ENCODE measurements at regions not wholly inside any gene's neighbourhood (a gene's known extent, or its start where the extent isn't known, plus 50 kb on each side); places are given as distances from the start of the nearest gene placed in this dataset.

- CTCF ChIA-PET (ENCODE audit: partially characterized antibody) = no interaction called here
- Histone ChIP-seq H3K4me1 (ENCODE audit: insufficient read depth, low read length) (no peaks in the 10 kb centered on the region), H3K27ac (ENCODE audit: low read depth, low read length) (no peak overlapping the region), H3K9me3 (ENCODE audit: control insufficient read depth in 1 of 2, low read length in 2 of 2) (no peaks in the 10 kb centered on the region), H3K36me3 (ENCODE audit: insufficient read depth, low read length) (no peaks in the 10 kb centered on the region), H3K4me3 (ENCODE audit: low read length in 2 of 2) (no peak overlapping the region), H3K27me3 (ENCODE audit: insufficient read depth, low read length) (no peaks in the 10 kb centered on the region)
- no peak for DNase-seq
- Mint-ChIP-seq H3K36me3 (no peaks in the 10 kb centered on the region), H3K9me3 (peaks cover 4 to 25% (median 12%) of the 10 kb centered on the region in 8 donors), H3K4me1 (no peaks in the 10 kb centered on the region), H3K27ac (no peak overlapping the region), H3K27me3 (no peaks in the 10 kb centered on the region), H3K4me3 (no peak overlapping the region)
- POLR2A ChIA-PET (ENCODE audit: partially characterized antibody) = no interaction called here
- intact Hi-C loops (cut with micrococcal nuclease) = no loop called here
Measured at GRCh38 chr7:52463341-52463740, 572.1 kb upstream of the POM121L12 start.

GRCh38 chr7:52462474-52462873 is 573.0 kb upstream of the POM121L12 start:
- CTCF ChIA-PET (ENCODE audit: partially characterized antibody) = no interaction called here
- peaks cover 4 to 23% (median 14%) of the 10 kb centered on the region in 8 donors for H3K9me3 Mint-ChIP-seq

DNA sequence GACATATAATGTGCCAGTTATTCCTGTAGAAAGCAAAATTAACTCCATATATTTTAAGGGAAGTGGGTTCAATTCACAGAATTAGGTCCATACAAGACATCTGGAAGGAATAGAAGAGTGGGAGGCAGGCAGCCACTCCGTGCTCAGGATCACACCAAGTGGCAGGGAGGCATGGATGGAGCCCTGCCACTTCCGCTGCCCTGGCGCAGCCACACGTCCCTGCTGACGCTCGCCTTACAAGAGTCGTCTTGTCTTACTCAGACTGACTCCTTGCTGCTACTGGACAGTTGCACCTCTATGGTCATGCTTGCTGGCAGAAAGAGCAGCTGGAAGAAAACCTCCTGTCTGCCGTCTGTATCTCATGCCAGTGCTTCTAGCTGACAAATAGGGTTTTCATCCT is 579.9 kb upstream of the POM121L12 start:
- H3K4me3 Mint-ChIP-seq = no peak overlapping the region
- ChIA-PET POLR2A (ENCODE audit: partially characterized antibody) (no interaction called here), CTCF (ENCODE audit: partially characterized antibody) (no interaction called here)
- no peaks in the 10 kb centered on the region for H3K27me3 Mint-ChIP-seq
- DNase-seq = no peak
- Histone ChIP-seq H3K27me3 (ENCODE audit: insufficient read depth, low read length) (no peaks in the 10 kb centered on the region), H3K4me1 (ENCODE audit: insufficient read depth, low read length) (no peaks in the 10 kb centered on the region), H3K27ac (ENCODE audit: low read depth, low read length) (no peak overlapping the region), H3K9me3 (ENCODE audit: control insufficient read depth in 1 of 2, low read length in 2 of 2) (peaks cover 0 to 3% of the 10 kb centered on the region in 2 donors), H3K4me3 (ENCODE audit: low read length in 2 of 2) (no peak overlapping the region), H3K36me3 (ENCODE audit: insufficient read depth, low read length) (no peaks in the 10 kb centered on the region)
- H3K36me3 Mint-ChIP-seq = no peaks in the 10 kb centered on the region
- intact Hi-C loops (cut with micrococcal nuclease) = no loop called here
- H3K9me3 Mint-ChIP-seq = peaks cover 4 to 39% (median 25%) of the 10 kb centered on the region in 8 donors
- H3K4me1 Mint-ChIP-seq = no peaks in the 10 kb centered on the region
- H3K27ac Mint-ChIP-seq = no peak overlapping the region

More at GRCh38 chr7:52462474-52462873, 573.0 kb upstream of the POM121L12 start:
- H3K4me1 ChIP-seq (ENCODE audit: insufficient read depth, low read length) = no peaks in the 10 kb centered on the region
- Mint-ChIP-seq H3K4me1 (no peaks in the 10 kb centered on the region), H3K27me3 (no peaks in the 10 kb centered on the region), H3K4me3 (no peak overlapping the region), H3K36me3 (no peaks in the 10 kb centered on the region), H3K27ac (no peak overlapping the region)
- no peaks in the 10 kb centered on the region for H3K27me3 ChIP-seq (ENCODE audit: insufficient read depth, low read length)
- no peak for DNase-seq
- H3K4me3 ChIP-seq (ENCODE audit: low read length in 2 of 2) = no peak overlapping the region
- no peaks in the 10 kb centered on the region for H3K9me3 ChIP-seq (ENCODE audit: control insufficient read depth in 1 of 2, low read length in 2 of 2)
- H3K27ac ChIP-seq (ENCODE audit: low read depth, low read length) = no peak overlapping the region
- H3K36me3 ChIP-seq (ENCODE audit: insufficient read depth, low read length) = no peaks in the 10 kb centered on the region
- POLR2A ChIA-PET (ENCODE audit: partially characterized antibody) = no interaction called here
- intact Hi-C loops (cut with micrococcal nuclease) = no loop called here

DNA sequence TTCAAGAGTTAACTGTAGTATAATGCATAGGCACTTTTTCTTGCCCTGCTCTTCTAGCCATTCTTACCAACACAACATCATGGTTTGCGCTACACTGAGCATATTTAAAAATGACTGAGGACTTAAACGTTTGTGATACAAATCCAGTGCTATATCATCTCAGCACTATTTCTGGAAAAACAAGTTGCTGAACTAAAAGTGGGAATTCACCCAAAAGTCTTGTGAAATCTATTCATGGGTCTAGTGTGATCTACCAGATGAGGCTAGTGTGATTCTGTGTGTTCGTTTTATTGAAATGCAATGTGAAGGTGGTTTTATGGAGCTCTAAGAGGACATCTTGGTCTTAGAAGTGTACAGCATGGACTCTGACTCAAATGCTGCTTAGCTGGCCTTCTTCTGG is 584.6 kb upstream of the POM121L12 start:
- Mint-ChIP-seq H3K27me3 (no peaks in the 10 kb centered on the region), H3K36me3 (no peaks in the 10 kb centered on the region), H3K4me1 (no peaks in the 10 kb centered on the region), H3K4me3 (no peak overlapping the region), H3K9me3 (peaks cover 4 to 48% (median 28%) of the 10 kb centered on the region in 8 donors), H3K27ac (peak overlapping the region in 1 of 7 donors; percentile 8)
- POLR2A ChIA-PET (ENCODE audit: partially characterized antibody) = interaction anchor here (0.6 kb wide), 1 partner anchor 1120 kb away, joined by 4 read pairs; no protein-coding TSS in a partner anchor
- Histone ChIP-seq H3K27ac (ENCODE audit: low read depth, low read length) (no peak overlapping the region), H3K4me3 (ENCODE audit: low read length in 2 of 2) (no peak overlapping the region), H3K9me3 (ENCODE audit: control insufficient read depth in 1 of 2, low read length in 2 of 2) (no peaks in the 10 kb centered on the region), H3K36me3 (ENCODE audit: insufficient read depth, low read length) (no peaks in the 10 kb centered on the region), H3K4me1 (ENCODE audit: insufficient read depth, low read length) (no peaks in the 10 kb centered on the region), H3K27me3 (ENCODE audit: insufficient read depth, low read length) (no peaks in the 10 kb centered on the region)
- intact Hi-C loops (cut with micrococcal nuclease) = no loop called here
- CTCF ChIA-PET (ENCODE audit: partially characterized antibody) = no interaction called here
- DNase-seq = no peak

DNA sequence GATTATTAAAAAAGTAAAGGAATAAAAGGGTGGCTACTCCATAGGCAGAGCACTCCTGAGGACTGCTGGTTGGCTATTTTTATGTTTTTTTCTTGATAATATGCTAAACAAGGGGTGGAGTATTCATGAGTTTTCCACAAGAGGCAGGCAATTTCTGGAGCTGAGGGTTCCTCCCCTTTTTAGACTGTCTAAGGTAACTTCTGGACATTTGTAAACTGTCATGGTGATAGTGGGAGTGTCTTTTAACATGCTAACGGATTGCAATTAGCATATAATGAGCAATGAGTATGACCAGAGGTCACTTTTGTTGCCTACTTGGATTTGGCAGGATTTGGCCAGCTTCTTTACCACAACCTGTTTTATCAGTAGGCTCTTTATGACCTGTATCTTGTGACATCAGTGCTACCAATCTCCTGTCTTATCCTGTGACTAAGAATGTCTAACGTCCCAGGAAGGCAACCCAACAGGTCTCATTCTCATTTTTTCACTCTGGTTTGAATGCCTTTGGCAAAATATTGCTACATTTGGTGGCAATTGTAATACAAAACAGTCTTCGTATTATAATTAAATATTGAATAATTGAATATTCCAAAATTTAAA is 587.8 kb upstream of the POM121L12 start:
- POLR2A ChIA-PET (ENCODE audit: partially characterized antibody) = no interaction called here
- CTCF ChIA-PET (ENCODE audit: partially characterized antibody) = no interaction called here
- H3K4me1 Mint-ChIP-seq = no peaks in the 10 kb centered on the region
- no peaks in the 10 kb centered on the region for H3K27me3 ChIP-seq (ENCODE audit: insufficient read depth, low read length)
- intact Hi-C loops (cut with micrococcal nuclease) = no loop called here
- no peaks in the 10 kb centered on the region for H3K4me1 ChIP-seq (ENCODE audit: insufficient read depth, low read length)
- no peak overlapping the region for H3K4me3 Mint-ChIP-seq
- H3K36me3 Mint-ChIP-seq = no peaks in the 10 kb centered on the region
- peaks cover 8 to 40% (median 31%) of the 10 kb centered on the region in 8 donors for H3K9me3 Mint-ChIP-seq
- no peak overlapping the region for H3K4me3 ChIP-seq (ENCODE audit: low read length in 2 of 2)
- no peaks in the 10 kb centered on the region for H3K36me3 ChIP-seq (ENCODE audit: insufficient read depth, low read length)
- H3K27ac Mint-ChIP-seq = no peak overlapping the region
- no peaks in the 10 kb centered on the region for H3K9me3 ChIP-seq (ENCODE audit: control insufficient read depth in 1 of 2, low read length in 2 of 2)
- H3K27me3 Mint-ChIP-seq = no peaks in the 10 kb centered on the region
- no peak for DNase-seq
- no peak overlapping the region for H3K27ac ChIP-seq (ENCODE audit: low read depth, low read length)

GRCh38 chr7:52436278-52436677 is 599.2 kb upstream of the POM121L12 start:
- Mint-ChIP-seq H3K4me3 (no peak overlapping the region), H3K27me3 (no peaks in the 10 kb centered on the region), H3K4me1 (no peaks in the 10 kb centered on the region), H3K9me3 (peaks cover 0 to 15% (median 4%) of the 10 kb centered on the region in 8 donors), H3K27ac (no peak overlapping the region), H3K36me3 (no peaks in the 10 kb centered on the region)
- no peak for DNase-seq
- no peaks in the 10 kb centered on the region for H3K27me3 ChIP-seq (ENCODE audit: insufficient read depth, low read length)
- no peaks in the 10 kb centered on the region for H3K9me3 ChIP-seq (ENCODE audit: control insufficient read depth in 1 of 2, low read length in 2 of 2)
- no peaks in the 10 kb centered on the region for H3K4me1 ChIP-seq (ENCODE audit: insufficient read depth, low read length)
- ChIA-PET POLR2A (ENCODE audit: partially characterized antibody) (no interaction called here), CTCF (ENCODE audit: partially characterized antibody) (no interaction called here)
- intact Hi-C loops (cut with micrococcal nuclease) = no loop called here
- no peaks in the 10 kb centered on the region for H3K36me3 ChIP-seq (ENCODE audit: insufficient read depth, low read length)
- H3K4me3 ChIP-seq (ENCODE audit: low read length in 2 of 2) = no peak overlapping the region
- no peak overlapping the region for H3K27ac ChIP-seq (ENCODE audit: low read depth, low read length)

DNA sequence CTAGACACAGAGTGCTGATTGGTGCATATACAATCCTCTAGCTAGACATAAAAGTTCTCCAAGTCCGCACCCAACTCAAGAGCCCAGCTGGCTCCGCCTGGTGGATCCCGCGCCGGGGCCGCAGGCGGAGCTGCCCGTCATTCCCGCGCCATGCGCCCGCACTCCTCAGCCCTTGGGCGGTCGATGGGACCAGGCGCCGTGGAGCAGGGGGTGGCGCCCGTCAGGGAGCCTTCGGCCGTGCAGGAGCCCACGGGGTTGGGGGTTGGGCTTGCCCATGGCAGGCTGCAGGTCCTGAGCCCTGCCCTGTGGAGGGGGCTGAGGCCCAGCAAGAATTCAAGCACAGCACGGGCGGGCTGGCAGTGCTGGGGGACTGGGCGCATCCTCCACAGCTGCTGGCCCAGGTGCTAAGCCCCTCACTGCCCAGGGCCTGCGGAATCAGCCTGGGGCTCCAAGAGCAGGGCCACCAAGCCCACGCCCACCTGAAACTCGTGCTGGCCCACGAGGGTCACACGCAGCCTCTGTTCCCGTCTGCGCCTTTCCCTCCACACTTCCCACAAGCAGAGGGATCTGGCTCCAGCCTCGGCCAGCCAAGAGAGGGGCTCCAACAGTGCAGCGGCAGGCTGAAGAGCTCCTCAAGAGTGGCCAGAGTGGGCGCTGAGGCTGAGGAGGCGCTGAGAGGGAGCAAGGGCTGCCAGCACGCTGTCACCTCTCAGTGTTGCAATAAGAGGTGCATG is 604.2 kb upstream of the POM121L12 start:
- no peaks in the 10 kb centered on the region for H3K27me3 Mint-ChIP-seq
- no peak overlapping the region for H3K4me3 Mint-ChIP-seq
- peaks cover 0 to 5% of the 10 kb centered on the region in 2 donors for H3K36me3 Mint-ChIP-seq
- H3K4me1 ChIP-seq (ENCODE audit: insufficient read depth, low read length) = no peaks in the 10 kb centered on the region
- POLR2A ChIA-PET (ENCODE audit: partially characterized antibody) = no interaction called here
- CTCF ChIA-PET (ENCODE audit: partially characterized antibody) = no interaction called here
- H3K27ac ChIP-seq (ENCODE audit: low read depth, low read length) = no peak overlapping the region
- H3K4me1 Mint-ChIP-seq = no peaks in the 10 kb centered on the region
- no peaks in the 10 kb centered on the region for H3K36me3 ChIP-seq (ENCODE audit: insufficient read depth, low read length)
- intact Hi-C loops (cut with micrococcal nuclease) = no loop called here
- no peaks in the 10 kb centered on the region for H3K9me3 ChIP-seq (ENCODE audit: control insufficient read depth in 1 of 2, low read length in 2 of 2)
- H3K27ac Mint-ChIP-seq = no peak overlapping the region
- no peak for DNase-seq
- H3K27me3 ChIP-seq (ENCODE audit: insufficient read depth, low read length) = no peaks in the 10 kb centered on the region
- no peak overlapping the region for H3K4me3 ChIP-seq (ENCODE audit: low read length in 2 of 2)
- H3K9me3 Mint-ChIP-seq = peaks cover 3 to 40% (median 23%) of the 10 kb centered on the region in 8 donors

Measured in CD4-positive, alpha-beta memory T cell (primary cell).